ENCODE measurements at regions not wholly inside any gene's neighbourhood (a gene's known extent, or its start where the extent isn't known, plus 50 kb on each side); places are given as distances from the start of the nearest gene placed in this dataset.

GRCh38 chr2:60297296-60298005 is 256.0 kb downstream of the BCL11A start:
- DNase-seq (ENCODE audit: low spot score in 2 of 2), result no peak
- FAIRE-seq, result no peak

- no peak for FAIRE-seq
- DNase-seq (ENCODE audit: low spot score in 2 of 2), result no peak
These were observed 257.1 kb downstream of the BCL11A start for GRCh38 chr2:60296219-60296955.

- DNase-seq (ENCODE audit: low spot score in 2 of 2) (peak in 1 of 2 donors; percentile 39), FAIRE-seq (no peak)
These were observed 257.9 kb downstream of the BCL11A start for GRCh38 chr2:60295636-60295962.

- FAIRE-seq, result no peak
- DNase-seq (ENCODE audit: low spot score in 2 of 2), result peak in 1 of 2 donors; percentile 47
These were observed 258.4 kb downstream of the BCL11A start for GRCh38 chr2:60294901-60295635.

GRCh38 chr2:60292242-60292641 is 261.2 kb downstream of the BCL11A start:
- FAIRE-seq (no peak), DNase-seq (ENCODE audit: low spot score in 2 of 2) (no peak)

GRCh38 chr2:60290509-60290908 is 262.9 kb downstream of the BCL11A start:
- DNase-seq (ENCODE audit: low spot score in 2 of 2), result no peak
- FAIRE-seq, result no peak

GRCh38 chr2:60285626-60286316 is 267.7 kb downstream of the BCL11A start:
- DNase-seq (ENCODE audit: low spot score in 2 of 2) (no peak), FAIRE-seq (no peak)

GRCh38 chr2:60283626-60284025 is 269.8 kb downstream of the BCL11A start:
- no peak for FAIRE-seq
- no peak for DNase-seq (ENCODE audit: low spot score in 2 of 2)

GRCh38 chr2:60282886-60283285 is 270.6 kb downstream of the BCL11A start:
- DNase-seq (ENCODE audit: low spot score in 2 of 2), result no peak
- FAIRE-seq, result no peak

- FAIRE-seq (no peak), DNase-seq (ENCODE audit: low spot score in 2 of 2) (no peak)
These were observed 271.7 kb downstream of the BCL11A start for GRCh38 chr2:60281730-60282129.

- FAIRE-seq (no peak), DNase-seq (ENCODE audit: low spot score in 2 of 2) (no peak)
These were observed 273.2 kb downstream of the BCL11A start for GRCh38 chr2:60280238-60280637.

- no peak for DNase-seq (ENCODE audit: low spot score in 2 of 2)
- FAIRE-seq, result no peak
These were observed 274.5 kb downstream of the BCL11A start for GRCh38 chr2:60278906-60279305.

GRCh38 chr2:60275958-60276357 is 277.5 kb downstream of the BCL11A start:
- no peak for FAIRE-seq
- no peak for DNase-seq (ENCODE audit: low spot score in 2 of 2)

- DNase-seq (ENCODE audit: low spot score in 2 of 2) (no peak), FAIRE-seq (no peak)
These were observed 279.6 kb downstream of the BCL11A start for GRCh38 chr2:60273836-60274235.

GRCh38 chr2:60271713-60272112 is 281.7 kb downstream of the BCL11A start:
- FAIRE-seq (no peak), DNase-seq (ENCODE audit: low spot score in 2 of 2) (no peak)

- DNase-seq (ENCODE audit: low spot score in 2 of 2) (no peak), FAIRE-seq (no peak)
These were observed 282.3 kb downstream of the BCL11A start for GRCh38 chr2:60271131-60271530.

- no peak for DNase-seq (ENCODE audit: low spot score in 2 of 2)
- no peak for FAIRE-seq
These were observed 284.8 kb downstream of the BCL11A start for GRCh38 chr2:60268661-60269060.

GRCh38 chr2:60268032-60268431 is 285.4 kb downstream of the BCL11A start:
- FAIRE-seq (no peak), DNase-seq (ENCODE audit: low spot score in 2 of 2) (no peak)

GRCh38 chr2:60267122-60267521 is 286.3 kb downstream of the BCL11A start:
- FAIRE-seq (no peak), DNase-seq (ENCODE audit: low spot score in 2 of 2) (no peak)

- FAIRE-seq, result no peak
These were observed 291.3 kb downstream of the BCL11A start for GRCh38 chr2:60262178-60262577.

More at GRCh38 chr2:60262178-60262577, 291.3 kb downstream of the BCL11A start:
- DNase-seq (ENCODE audit: low spot score in 2 of 2), result no peak
